ENCODE measurements at regions not wholly inside any gene's neighbourhood (a gene's known extent, or its start where the extent isn't known, plus 50 kb on each side); places are given as distances from the start of the nearest gene placed in this dataset.

DNA sequence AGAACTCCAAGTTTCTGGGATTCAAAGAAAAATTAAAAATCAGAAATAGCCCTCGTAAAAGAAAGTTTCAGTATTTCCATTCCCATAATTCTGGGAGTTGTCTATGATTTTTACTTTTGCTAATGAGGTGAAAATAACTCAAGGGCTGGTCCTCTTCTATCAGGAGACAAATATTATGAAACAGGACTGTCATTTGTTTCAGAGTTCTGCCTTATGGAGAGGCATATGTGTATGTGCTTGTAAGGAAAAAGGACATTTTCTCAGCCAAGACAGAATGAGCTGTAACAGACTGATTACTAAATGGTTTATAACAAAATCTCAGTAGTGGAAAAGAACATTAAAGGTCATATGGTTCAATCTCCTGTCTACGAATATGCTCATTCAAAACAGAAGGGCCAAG, 59.0 kb upstream of the TAB3 start:
- CTCF ChIA-PET, result interaction anchor here (0.6 kb wide), 1 partner anchor 90 kb away, joined by 3 read pairs; no protein-coding TSS in a partner anchor
- H3K9me3 Mint-ChIP-seq, result no peaks in the 10 kb centered on the region
- H3K27ac Mint-ChIP-seq, result no peak overlapping the region
- intact Hi-C loops (cut with micrococcal nuclease), result no loop called here
- H3K4me3 Mint-ChIP-seq, result no peak overlapping the region
- H3K36me3 Mint-ChIP-seq (ENCODE audit: low read depth), result no peaks in the 10 kb centered on the region
- DNase-seq, result no peak
- H3K27me3 Mint-ChIP-seq (ENCODE audit: low read depth), result peaks cover 3% of the 10 kb centered on the region
- H3K4me1 Mint-ChIP-seq (ENCODE audit: low read depth), result no peaks in the 10 kb centered on the region

GRCh38 chrX:30943984-30944383, 54.9 kb upstream of the TAB3 start:
- DNase-seq, result no peak
- H3K9me3 Mint-ChIP-seq, result no peaks in the 10 kb centered on the region
- CTCF ChIA-PET, result no interaction called here
- H3K27ac Mint-ChIP-seq, result no peak overlapping the region
- peaks cover 3% of the 10 kb centered on the region for H3K27me3 Mint-ChIP-seq (ENCODE audit: low read depth)
- no peaks in the 10 kb centered on the region for H3K4me1 Mint-ChIP-seq (ENCODE audit: low read depth)
- intact Hi-C loops (cut with micrococcal nuclease), result no loop called here
- H3K36me3 Mint-ChIP-seq (ENCODE audit: low read depth), result no peaks in the 10 kb centered on the region
- no peak overlapping the region for H3K4me3 Mint-ChIP-seq

GRCh38 chrX:30941898-30942297, 52.8 kb upstream of the TAB3 start:
- Mint-ChIP-seq H3K27me3 (ENCODE audit: low read depth) (peaks cover 3% of the 10 kb centered on the region), H3K4me3 (no peak overlapping the region), H3K36me3 (ENCODE audit: low read depth) (no peaks in the 10 kb centered on the region), H3K9me3 (no peaks in the 10 kb centered on the region), H3K4me1 (ENCODE audit: low read depth) (no peaks in the 10 kb centered on the region), H3K27ac (no peak overlapping the region)
- intact Hi-C loops (cut with micrococcal nuclease), result no loop called here
- CTCF ChIA-PET, result no interaction called here
- DNase-seq, result no peak

- Mint-ChIP-seq H3K4me1 (ENCODE audit: low read depth) (no peaks in the 10 kb centered on the region), H3K9me3 (no peaks in the 10 kb centered on the region), H3K4me3 (no peak overlapping the region), H3K27ac (no peak overlapping the region), H3K36me3 (ENCODE audit: low read depth) (no peaks in the 10 kb centered on the region), H3K27me3 (ENCODE audit: low read depth) (peaks cover 3% of the 10 kb centered on the region)
- no peak for DNase-seq
- intact Hi-C loops (cut with micrococcal nuclease), result no loop called here
- CTCF ChIA-PET, result no interaction called here
Observed at GRCh38 chrX:30939928-30940327, 50.9 kb upstream of the TAB3 start.
